ENCODE measurements at regions not wholly inside any gene's neighbourhood (a gene's known extent, or its start where the extent isn't known, plus 50 kb on each side); places are given as distances from the start of the nearest gene placed in this dataset.

DNA sequence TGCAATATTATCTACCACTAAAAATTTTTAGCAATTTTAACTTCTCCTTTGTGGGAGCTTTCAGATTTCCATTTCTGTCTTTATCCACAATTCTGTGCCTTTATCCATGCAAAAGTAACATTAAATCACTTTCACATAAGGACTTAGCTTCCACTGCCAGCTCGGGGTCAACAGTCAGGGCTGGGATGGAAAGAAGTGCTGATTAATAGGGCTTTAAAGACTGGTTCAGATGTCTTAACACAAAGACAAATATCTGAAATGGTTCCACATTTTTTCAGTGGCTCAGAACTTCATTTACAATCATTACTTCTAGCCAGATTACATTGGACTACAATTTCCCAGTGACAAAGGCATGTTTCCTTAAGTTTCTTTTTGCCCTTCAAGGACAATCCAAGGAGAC, 191.8 kb upstream of the CPHXL start:
- H3K4me3 ChIP-seq (replicated peaks in 1 of 3; ENCODE audit: insufficient read depth in 1 of 3, low read depth in 1 of 3, low read length in 3 of 3) = no peak overlapping the region
- no peak overlapping the region for H3K9ac ChIP-seq (replicated peaks; ENCODE audit: extremely low read depth, insufficient read depth, low read length)
- POLR2A ChIA-PET = no interaction called here
- no peak overlapping the region for H3K4me2 ChIP-seq (ENCODE audit: insufficient read depth, low read length)
- no peaks in the 10 kb centered on the region for H3K4me1 ChIP-seq (ENCODE audit: control insufficient read depth, extremely low read depth, insufficient read depth, low read length)
- H3K27ac ChIP-seq (ENCODE audit: insufficient read depth, low read depth, low read length) = no peak overlapping the region
- H3K27me3 ChIP-seq (ENCODE audit: control insufficient read depth in 2 of 2, insufficient read depth in 2 of 2, low read length in 2 of 2) = no peaks in the 10 kb centered on the region
- CTCF ChIA-PET = no interaction called here
- dilution Hi-C loops (cut with MboI; ENCODE audit: extremely low pct_ligation_motif_present, low sequenced_read_pairs) = no loop called here
- no TSS peak for BruUV-seq (replicated peaks)
- no peaks in the 10 kb centered on the region for H3K9me3 ChIP-seq (replicated peaks; ENCODE audit: control insufficient read depth, insufficient read depth, low read length)
- H4K20me1 ChIP-seq (replicated peaks; ENCODE audit: control insufficient read depth, extremely low read depth, insufficient read depth, low read length) = no peaks in the 10 kb centered on the region
- intact Hi-C loops (cut with micrococcal nuclease) = no loop called here
- FAIRE-seq (no peak), DNase-seq (ENCODE audit: low read depth, low spot score) (no peak)
- TF ChIP-seq GATA2 (IDR thresholded peaks at IDR 0.05; ENCODE audit: insufficient read depth, insufficient read length, low read depth, low read length) = no peak
- no peak for TF ChIP-seq POLR2AphosphoS5 (IDR thresholded peaks at IDR 0.05; ENCODE audit: insufficient read depth, low read depth, low read length)
- TF ChIP-seq EZH2 (IDR thresholded peaks at IDR 0.05; ENCODE audit: borderline replicate concordance, low read depth, low read length, severe bottlenecking) = no peak
- no peak for TF ChIP-seq FOS (IDR thresholded peaks at IDR 0.05; ENCODE audit: borderline replicate concordance, insufficient read depth, low read length)
- TF ChIP-seq, protein P1, sequence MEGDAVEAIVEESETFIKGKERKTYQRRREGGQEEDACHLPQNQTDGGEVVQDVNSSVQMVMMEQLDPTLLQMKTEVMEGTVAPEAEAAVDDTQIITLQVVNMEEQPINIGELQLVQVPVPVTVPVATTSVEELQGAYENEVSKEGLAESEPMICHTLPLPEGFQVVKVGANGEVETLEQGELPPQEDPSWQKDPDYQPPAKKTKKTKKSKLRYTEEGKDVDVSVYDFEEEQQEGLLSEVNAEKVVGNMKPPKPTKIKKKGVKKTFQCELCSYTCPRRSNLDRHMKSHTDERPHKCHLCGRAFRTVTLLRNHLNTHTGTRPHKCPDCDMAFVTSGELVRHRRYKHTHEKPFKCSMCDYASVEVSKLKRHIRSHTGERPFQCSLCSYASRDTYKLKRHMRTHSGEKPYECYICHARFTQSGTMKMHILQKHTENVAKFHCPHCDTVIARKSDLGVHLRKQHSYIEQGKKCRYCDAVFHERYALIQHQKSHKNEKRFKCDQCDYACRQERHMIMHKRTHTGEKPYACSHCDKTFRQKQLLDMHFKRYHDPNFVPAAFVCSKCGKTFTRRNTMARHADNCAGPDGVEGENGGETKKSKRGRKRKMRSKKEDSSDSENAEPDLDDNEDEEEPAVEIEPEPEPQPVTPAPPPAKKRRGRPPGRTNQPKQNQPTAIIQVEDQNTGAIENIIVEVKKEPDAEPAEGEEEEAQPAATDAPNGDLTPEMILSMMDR (IDR thresholded peaks at IDR 0.05; ENCODE audit: extremely low read depth in 1 of 2, insufficient read depth in 1 of 2, low read depth in 1 of 2, low read length in 2 of 2) = no peak
- no peak for TF ChIP-seq POLR2A (IDR thresholded peaks at IDR 0.05; ENCODE audit: low read depth, low read length)
- TF ChIP-seq, protein P2, sequence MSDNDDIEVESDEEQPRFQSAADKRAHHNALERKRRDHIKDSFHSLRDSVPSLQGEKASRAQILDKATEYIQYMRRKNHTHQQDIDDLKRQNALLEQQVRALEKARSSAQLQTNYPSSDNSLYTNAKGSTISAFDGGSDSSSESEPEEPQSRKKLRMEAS (IDR thresholded peaks at IDR 0.05; ENCODE audit: insufficient read depth, insufficient read length) = no peak
- no peak for TF ChIP-seq JUN (IDR thresholded peaks at IDR 0.05; ENCODE audit: borderline replicate concordance, insufficient read depth, insufficient read length, low read depth)
- no peak for TF ChIP-seq MYC (IDR thresholded peaks at IDR 0.05; ENCODE audit: low read depth, low read length)
- H2AFZ ChIP-seq (ENCODE audit: low read depth, low read length) = no peak overlapping the region
- no peaks in the 10 kb centered on the region for H3K9me1 ChIP-seq (replicated peaks; ENCODE audit: control insufficient read depth, extremely low read depth, insufficient read depth, low read length)
- H3K36me3 ChIP-seq (ENCODE audit: control insufficient read depth in 2 of 2, extremely low read depth in 1 of 2, insufficient read depth in 2 of 2, low read length in 2 of 2) = no peaks in the 10 kb centered on the region
- no peaks in the 10 kb centered on the region for H3K79me2 ChIP-seq (ENCODE audit: control insufficient read depth, insufficient read depth, low read length)

Measured in endothelial cell of umbilical vein (primary cell).